Non-pigmented ciliary epithelial cell (primary cell): ENCODE measurements at regions not wholly inside any gene's neighbourhood (a gene's known extent, or its start where the extent isn't known, plus 50 kb on each side); places are given as distances from the start of the nearest gene placed in this dataset.
"Not testable (repeated sequence)": the region's sequence is repeated elsewhere in the genome, so short reads cannot be mapped to it uniquely, and the experiment has no call there.

Experiments
- DNase-seq: peaks from one replicate; pipeline ENCODE4 v3.0.0-alpha.2; 2010; ENCODE audit warnings: low read depth

GRCh38 chr11:67804435-67805252 is 130.2 kb upstream of the ALDH3B2 start:
- not testable (repeated sequence) for DNase-seq

GRCh38 chr11:67803519-67803918 is 129.1 kb upstream of the ALDH3B2 start:
- DNase-seq, result not testable (repeated sequence)

- DNase-seq, result not testable (repeated sequence)
These were observed 128.6 kb upstream of the ALDH3B2 start for GRCh38 chr11:67803055-67803454.

- not testable (repeated sequence) for DNase-seq
These were observed 128.2 kb upstream of the ALDH3B2 start for GRCh38 chr11:67802623-67803022.

- DNase-seq, result not testable (repeated sequence)
These were observed 127.0 kb upstream of the ALDH3B2 start for GRCh38 chr11:67801397-67801796.

DNA sequence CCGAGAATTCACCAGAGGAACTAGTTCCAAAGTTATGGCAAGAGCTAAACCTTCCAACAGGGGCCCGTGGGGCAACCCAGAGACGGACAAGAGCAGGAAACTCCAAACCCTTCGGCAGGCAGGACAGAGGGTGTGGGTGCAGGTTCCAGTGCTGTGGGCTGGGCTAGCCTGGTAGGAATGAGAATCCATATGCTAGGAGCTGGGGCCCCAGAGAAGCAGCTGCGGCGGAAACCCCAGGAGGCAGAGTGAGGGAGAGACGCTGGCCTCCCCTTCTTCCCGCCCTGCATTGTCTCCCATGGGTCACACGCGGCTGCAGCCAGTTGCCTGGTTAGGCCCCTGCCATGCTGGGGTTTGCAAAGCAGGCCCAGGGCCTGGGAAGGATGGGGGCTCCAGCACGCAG is 126.2 kb upstream of the ALDH3B2 start:
- DNase-seq, result not testable (repeated sequence)

DNA sequence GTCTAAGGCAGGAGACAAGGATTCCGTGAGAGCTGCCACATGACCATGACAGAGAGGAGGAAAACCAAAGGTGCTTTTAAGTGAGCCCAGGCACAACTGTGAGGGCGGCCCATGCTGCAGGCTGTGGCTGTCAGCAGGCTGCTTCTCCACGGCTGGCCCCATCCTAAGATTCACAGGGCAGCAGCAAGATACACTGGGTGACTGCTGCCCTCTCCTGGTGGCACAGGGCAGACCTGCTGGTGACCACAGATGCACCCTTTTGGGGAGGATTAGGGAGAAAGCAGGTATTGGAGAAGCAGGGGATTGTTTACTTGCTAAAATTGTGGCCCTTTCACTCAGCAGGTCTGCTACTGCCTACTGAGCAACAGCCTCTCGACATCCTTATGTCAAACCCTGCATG is 125.4 kb upstream of the ALDH3B2 start:
- not testable (repeated sequence) for DNase-seq

DNA sequence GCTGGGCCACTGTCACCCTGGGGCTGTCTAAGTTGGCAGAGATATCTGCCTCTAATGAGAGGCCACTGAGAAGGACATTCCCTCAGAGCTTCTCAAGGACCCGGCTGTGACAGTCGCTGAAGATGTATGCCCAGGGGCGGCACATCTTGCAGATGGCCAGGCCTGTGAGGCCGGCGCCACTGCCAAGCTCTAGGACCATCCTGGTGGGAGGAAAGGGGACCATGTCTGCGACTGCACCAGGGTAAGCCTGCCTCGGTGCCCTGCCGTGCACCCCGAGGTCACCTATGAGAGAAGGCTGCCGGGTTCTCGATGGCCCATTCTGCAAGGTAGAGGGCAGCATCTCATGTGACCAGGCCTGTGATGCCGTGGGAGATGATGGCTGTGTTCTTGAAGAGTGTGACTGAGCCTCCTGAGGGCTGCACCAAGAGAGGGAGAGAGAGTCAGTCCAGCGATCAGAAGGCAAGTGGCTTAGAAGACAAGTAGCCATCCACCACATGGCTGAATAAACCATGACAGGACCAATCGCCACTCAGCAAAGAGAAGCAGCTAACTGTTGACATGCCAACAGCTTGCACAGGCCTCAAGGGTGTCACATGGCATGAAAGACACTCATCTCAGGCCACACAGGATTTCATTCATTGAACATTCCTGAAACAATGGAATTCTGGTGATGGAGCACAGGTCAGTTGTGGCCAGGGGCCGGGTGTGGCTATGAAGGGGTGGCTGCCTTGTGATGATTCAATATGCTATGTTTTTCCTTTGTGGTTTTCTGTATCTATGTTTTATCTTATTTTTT is 123.5 kb upstream of the ALDH3B2 start:
- peak; percentile 27 for DNase-seq

- no peak for DNase-seq
These were observed 121.3 kb upstream of the ALDH3B2 start for GRCh38 chr11:67795746-67796145.

DNA sequence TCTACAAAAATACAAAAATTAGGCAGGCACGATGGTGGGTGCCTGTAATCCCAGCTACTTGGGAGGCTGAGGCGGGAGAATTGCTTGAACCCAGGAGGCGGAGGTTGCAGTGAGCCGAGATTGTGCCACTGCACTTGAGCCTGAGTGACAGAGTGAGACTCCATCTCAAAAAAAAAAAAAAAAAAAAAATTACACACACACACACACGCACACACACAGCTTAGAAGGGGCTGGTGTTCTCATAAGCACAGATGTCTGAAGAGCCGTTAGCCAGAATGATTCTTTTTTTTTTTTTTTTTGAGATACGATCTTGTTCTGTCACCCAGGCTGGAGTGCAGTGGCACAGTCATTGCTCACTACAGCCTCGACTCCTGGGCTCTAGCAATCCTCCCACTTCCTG is 119.3 kb upstream of the ALDH3B2 start:
- DNase-seq, result not testable (repeated sequence)

DNA sequence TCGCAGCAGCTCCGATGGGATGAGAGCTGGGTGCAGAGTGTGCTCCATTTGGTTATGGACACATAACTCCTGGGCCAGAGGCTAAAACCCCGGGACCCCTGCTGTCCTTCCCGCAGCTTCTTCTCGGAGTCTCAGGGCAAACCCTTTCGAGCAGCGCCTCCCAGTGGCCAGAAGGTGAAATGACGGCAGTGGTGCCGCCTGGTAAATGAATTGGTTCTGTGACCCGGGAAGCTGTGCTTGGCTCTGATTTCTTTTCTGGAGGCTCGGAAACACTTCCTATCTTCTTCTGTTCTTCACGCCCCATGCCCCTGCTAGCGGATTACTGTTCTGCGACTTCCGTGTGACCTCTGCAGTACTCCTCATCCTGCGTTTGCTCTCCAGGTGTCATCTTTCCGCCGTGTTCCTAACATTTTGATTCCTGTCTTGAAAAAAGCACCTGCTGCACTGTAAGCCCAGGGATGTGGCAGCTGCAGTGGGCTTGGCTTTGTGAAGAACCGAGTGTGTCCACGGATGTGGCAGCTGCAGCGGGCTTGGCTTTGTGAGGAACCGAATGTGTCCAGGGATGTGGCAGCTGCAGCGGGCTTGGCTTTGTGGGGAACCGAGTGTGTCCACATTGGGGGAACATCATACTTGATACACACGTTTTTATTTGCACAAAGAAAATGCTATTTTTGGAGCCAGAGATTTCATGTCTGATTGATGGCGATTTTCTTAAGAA is 118.0 kb upstream of the ALDH3B2 start:
- DNase-seq, result not testable (repeated sequence)

DNA sequence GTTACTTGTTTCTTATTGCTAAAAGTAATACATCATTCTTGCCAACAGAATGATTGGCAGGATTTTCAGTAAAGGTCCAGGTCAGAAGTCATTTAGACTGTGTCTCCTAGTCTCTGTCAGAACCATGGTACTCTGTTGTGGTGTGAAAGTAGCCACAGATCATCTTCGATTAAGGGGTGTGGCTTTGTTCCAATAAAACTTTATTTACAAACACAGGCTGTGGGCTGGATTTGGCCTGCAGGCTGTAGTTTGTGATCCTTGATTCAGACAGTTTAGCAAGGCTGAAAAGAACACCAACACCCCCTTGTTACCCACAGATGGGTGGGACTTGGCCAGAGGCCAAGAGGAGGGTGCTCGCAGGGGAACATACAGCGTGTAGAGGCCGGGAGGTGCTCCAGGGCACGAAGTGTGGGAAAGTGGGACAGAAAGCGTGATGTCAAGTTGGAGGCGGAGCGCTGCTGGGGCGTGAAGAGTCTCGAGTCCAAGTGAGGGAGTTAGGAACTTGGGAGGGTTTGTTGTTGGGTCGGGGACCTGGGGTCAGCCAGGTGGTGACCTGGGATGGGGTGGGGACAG is 117.3 kb upstream of the ALDH3B2 start:
- not testable (repeated sequence) for DNase-seq

DNA sequence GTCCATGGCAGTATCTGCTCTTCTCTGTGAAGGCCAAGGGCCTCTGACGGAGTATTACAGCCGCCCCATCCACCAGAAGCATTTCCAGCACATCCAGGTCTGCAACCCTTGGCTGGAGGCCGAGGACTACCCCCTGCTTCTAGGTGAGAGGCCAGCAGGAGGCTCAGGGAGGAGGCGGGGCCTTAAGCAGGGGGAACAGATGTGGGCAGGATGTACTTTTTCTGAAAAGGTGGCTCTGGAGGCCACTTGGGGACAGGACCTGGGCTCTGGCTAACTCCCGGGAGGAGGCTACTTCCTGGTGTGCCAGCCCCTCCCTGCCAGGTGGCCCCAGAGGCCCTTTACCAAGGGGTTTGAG is 113.9 kb upstream of the ALDH3B2 start:
- not testable (repeated sequence) for DNase-seq

DNA sequence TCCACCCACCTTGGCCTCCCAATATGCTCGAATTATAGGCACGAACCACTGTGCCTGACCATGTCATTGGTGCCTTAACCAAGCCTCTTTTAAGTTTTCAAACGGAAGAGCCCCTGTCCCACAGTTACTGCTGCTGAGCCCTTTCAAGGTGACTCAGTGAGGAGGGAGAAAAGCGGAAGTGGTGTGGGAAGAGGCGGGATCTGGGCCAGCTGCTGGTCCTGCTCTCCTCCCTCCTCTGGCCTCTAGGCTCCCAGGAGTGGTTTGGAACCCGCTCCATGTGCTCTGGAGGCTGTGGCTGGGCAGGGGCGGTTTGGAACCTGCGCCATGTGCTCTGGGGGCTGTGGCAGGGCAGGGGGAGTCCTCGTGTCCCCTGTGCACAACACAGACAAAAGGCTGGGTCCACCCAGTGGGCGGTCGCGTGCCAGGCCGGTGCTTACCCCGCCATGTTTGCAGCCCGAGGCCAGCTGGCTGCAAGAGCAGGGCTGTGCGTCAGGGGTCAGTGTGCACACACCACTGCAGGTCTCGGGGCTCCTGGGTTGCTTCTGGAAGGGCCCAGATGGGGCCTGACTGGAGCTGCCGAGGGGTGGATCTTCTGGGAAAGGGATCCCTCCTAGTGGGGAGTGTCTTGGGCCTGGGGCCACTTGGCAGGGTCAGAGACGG is 113.4 kb upstream of the ALDH3B2 start:
- not testable (repeated sequence) for DNase-seq

GRCh38 chr11:67781967-67782366 is 107.5 kb upstream of the ALDH3B2 start:
- not testable (repeated sequence) for DNase-seq

DNA sequence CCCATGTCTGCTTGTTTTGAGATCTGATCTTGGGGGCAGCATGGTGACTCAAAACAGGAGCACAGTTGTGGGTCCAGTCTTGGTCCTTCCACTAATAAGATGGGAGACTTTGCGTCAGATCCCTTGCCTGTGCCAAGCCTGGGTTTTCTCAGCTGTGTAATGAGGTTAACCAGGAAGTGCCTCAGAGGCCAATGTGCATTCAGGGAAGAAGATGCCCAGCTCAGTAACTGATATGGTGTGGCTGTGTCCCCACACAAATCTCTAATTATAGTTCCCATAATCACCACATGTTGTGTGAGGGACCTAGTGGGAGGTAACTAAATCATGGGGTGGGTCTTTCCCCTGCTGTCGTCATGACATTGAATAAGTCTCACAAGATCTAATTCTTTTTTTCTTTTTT is 107.1 kb upstream of the ALDH3B2 start:
- not testable (repeated sequence) for DNase-seq

- DNase-seq, result no peak
These were observed 105.6 kb upstream of the ALDH3B2 start for GRCh38 chr11:67780056-67780455.

DNA sequence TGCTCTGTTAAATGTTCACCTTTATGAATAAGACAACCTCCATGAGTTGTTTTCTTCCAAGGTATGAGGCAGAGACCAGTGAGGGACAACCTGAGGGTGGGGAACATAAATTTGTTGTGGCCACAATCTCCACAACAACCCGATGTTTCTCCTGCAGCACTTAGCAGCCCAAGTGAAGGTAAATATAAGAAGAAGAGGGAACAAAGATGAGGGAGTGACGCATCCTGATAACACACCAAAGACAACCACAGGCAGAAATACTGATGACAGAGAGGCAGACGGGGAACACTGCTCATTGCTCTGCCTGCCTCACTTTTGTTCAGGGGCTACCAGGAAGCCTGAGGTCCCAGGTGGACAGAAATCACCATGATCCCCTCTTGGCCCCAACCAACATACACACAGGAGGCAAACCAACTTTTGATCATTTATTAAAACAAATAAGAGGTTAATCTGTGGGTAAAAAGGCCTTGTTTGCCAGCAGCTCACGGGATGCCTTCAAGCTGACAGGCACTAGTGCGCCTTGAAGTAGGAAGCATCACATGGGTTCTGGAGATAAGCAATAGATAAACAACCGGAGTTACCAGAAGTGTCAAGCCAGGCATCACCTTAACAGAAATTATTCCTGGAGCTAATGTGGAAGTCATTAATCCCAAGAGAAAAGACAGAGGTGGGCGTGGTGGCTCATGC is 104.9 kb upstream of the ALDH3B2 start:
- not testable (repeated sequence) for DNase-seq

DNA sequence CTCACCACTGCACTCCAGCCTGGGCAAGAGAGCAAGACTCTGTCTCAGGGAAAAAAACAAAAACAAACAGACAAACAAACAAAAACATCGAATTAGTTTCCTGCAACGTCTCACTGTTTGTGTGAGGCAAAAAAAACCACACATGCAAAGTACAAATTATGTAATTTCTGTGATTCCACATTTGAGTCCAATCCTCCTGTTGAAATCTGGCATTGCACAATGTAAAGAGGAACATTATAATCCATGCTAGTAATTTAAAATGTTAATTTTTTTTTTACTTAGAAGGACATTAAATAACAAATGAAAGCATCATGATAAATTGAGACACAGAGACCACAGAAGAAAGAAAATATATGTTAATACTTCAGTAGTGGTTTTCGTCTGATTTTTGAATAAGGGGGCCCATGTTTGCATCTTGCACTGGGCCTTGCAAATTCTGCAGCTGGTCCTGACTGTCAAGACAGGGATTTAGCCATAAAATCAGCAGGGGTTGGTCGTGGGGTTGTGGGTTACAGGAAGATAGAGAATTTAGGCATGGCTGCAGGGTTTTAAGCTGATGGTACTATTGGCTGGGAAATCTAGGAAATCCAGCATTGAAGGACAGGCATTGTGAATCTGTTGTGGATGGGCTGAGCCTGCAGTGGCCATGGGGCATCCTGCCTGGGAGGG is 102.6 kb upstream of the ALDH3B2 start:
- no peak for DNase-seq

DNA sequence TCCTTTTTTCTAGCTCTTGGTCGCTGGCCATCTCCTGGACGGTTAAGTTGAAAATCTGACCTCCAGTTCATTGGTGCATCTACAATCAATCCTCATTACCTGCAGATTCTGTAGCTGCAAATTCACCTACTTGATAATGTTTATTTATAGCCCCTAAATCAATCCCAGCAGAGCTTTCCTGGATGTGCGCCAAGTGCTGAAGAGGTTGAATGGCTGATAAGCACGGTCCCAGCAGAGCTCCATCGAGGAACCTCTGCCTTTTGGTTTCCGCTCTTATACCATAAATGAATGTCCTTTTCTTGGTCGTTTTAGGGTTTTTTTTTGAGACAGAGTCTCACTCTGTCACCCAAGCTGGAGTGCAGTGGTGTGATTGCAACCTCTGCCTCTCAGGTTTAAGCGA is 99.8 kb upstream of the ALDH3B2 start:
- DNase-seq, result not testable (repeated sequence)
